AG09309 (cell line): ENCODE measurements at regions not wholly inside any gene's neighbourhood (a gene's known extent, or its start where the extent isn't known, plus 50 kb on each side); places are given as distances from the start of the nearest gene placed in this dataset.

Experiments
- DNase-seq: peaks from one replicate; pipeline ENCODE4 v3.0.0-alpha.2; 2010; ENCODE audit warnings: low read depth
- H3K4me3 ChIP-seq: 2 replicates; pipeline ENCODE4 v1.5.1; 2011; ENCODE audit warnings: mild to moderate bottlenecking, low read depth, low read length, moderate library complexity; ENCODE audit not compliant: control insufficient read depth
- CTCF ChIP-seq: IDR thresholded peaks from 2 replicates; pipeline ENCODE4 v1.5.1; 2011; ENCODE audit warnings: mild to moderate bottlenecking, low read depth, low read length, inconsistent platforms; ENCODE audit not compliant: insufficient read depth, control insufficient read depth; ENCODE audit errors: missing control alignments

GRCh38 chr3:25143356-25144025 lies 284.6 kb upstream of the RARB start:
- no peak overlapping the region for H3K4me3 ChIP-seq
- no peak for TF ChIP-seq CTCF
- no peak for DNase-seq

GRCh38 chr3:25144430-25144829 lies 283.6 kb upstream of the RARB start:
- DNase-seq = no peak
- no peak for TF ChIP-seq CTCF
- no peak overlapping the region for H3K4me3 ChIP-seq

- DNase-seq = no peak
- no peak for TF ChIP-seq CTCF
- no peak overlapping the region for H3K4me3 ChIP-seq
These were observed 282.9 kb upstream of the RARB start for GRCh38 chr3:25145176-25145575.

GRCh38 chr3:25150199-25150598 lies 277.9 kb upstream of the RARB start:
- no peak for TF ChIP-seq CTCF
- no peak for DNase-seq
- no peak overlapping the region for H3K4me3 ChIP-seq

- H3K4me3 ChIP-seq = no peak overlapping the region
- no peak for TF ChIP-seq CTCF
- DNase-seq = no peak
These were observed 276.7 kb upstream of the RARB start for GRCh38 chr3:25151281-25151902.

- H3K4me3 ChIP-seq = no peak overlapping the region
- no peak for DNase-seq
- no peak for TF ChIP-seq CTCF
These were observed 276.2 kb upstream of the RARB start for GRCh38 chr3:25151903-25152295.
